ENCODE measurements at regions not wholly inside any gene's neighbourhood (a gene's known extent, or its start where the extent isn't known, plus 50 kb on each side); places are given as distances from the start of the nearest gene placed in this dataset.

GRCh38 chr4:13203101-13203500 lies 281.0 kb downstream of the RAB28 start:
- no peaks in the 10 kb centered on the region for H3K36me3 ChIP-seq (ENCODE audit: control insufficient read depth in 1 of 2, insufficient read depth in 2 of 2, low read length in 2 of 2)
- H3K27ac ChIP-seq (ENCODE audit: low read depth, low read length) = no peak overlapping the region
- no peak for DNase-seq (ENCODE audit: low read depth, low spot score)
- H3K27me3 ChIP-seq (ENCODE audit: insufficient read depth, low read length) = no peaks in the 10 kb centered on the region
- no peak overlapping the region for H3K4me2 ChIP-seq (ENCODE audit: low read length)
- H3K4me3 ChIP-seq (replicated peaks in 1 of 2; ENCODE audit: low read depth in 1 of 2, low read length in 2 of 2) = no peak overlapping the region
- no peaks in the 10 kb centered on the region for H3K9me3 ChIP-seq (ENCODE audit: control insufficient read depth in 1 of 2, insufficient read depth in 1 of 2, low read depth in 1 of 2, low read length in 2 of 2)
- no peak for ATAC-seq
- no peak overlapping the region for H3K9ac ChIP-seq (ENCODE audit: low read length)
- intact Hi-C loops (cut with micrococcal nuclease) = no loop called here
- no peak overlapping the region for H2AFZ ChIP-seq (ENCODE audit: low read depth, low read length, poor library complexity, severe bottlenecking)
- TF ChIP-seq SP1 (IDR thresholded peaks at IDR 0.05; ENCODE audit: low read depth) (no peak), EGR1 (IDR thresholded peaks at IDR 0.05; ENCODE audit: low read depth) (no peak), EZH2phosphoT487 (IDR thresholded peaks at IDR 0.05; ENCODE audit: borderline replicate concordance) (no peak), MAX (IDR thresholded peaks at IDR 0.05) (no peak), POLR2A (IDR thresholded peaks at IDR 0.05; ENCODE audit: borderline replicate concordance, extremely low read depth, insufficient read depth, insufficient read length) (no peak)
- TF ChIP-seq, protein P1, sequence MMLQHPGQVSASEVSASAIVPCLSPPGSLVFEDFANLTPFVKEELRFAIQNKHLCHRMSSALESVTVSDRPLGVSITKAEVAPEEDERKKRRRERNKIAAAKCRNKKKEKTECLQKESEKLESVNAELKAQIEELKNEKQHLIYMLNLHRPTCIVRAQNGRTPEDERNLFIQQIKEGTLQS (IDR thresholded peaks at IDR 0.05) = no peak
- H4K20me1 ChIP-seq (ENCODE audit: insufficient read depth) = no peaks in the 10 kb centered on the region
- no TSS peak for BruUV-seq (replicated peaks)
- RAD21 ChIA-PET (ENCODE audit: low non-redundant PET in 1 of 2, low total read pairs in 2 of 2, uncharacterized antibody in 2 of 2, unreplicated experiment in 2 of 2) = no interaction called here
- CTCF ChIA-PET = no interaction called here
- H3K9me2 ChIP-seq (ENCODE audit: insufficient read depth) = no peaks in the 10 kb centered on the region
- H3K4me1 ChIP-seq (ENCODE audit: control insufficient read depth in 1 of 2, insufficient read depth in 2 of 2, low read length in 2 of 2) = no peaks in the 10 kb centered on the region
- no peaks in the 10 kb centered on the region for H3K79me2 ChIP-seq (ENCODE audit: insufficient read depth, low read length)
- POLR2A ChIA-PET = no interaction called here

DNA sequence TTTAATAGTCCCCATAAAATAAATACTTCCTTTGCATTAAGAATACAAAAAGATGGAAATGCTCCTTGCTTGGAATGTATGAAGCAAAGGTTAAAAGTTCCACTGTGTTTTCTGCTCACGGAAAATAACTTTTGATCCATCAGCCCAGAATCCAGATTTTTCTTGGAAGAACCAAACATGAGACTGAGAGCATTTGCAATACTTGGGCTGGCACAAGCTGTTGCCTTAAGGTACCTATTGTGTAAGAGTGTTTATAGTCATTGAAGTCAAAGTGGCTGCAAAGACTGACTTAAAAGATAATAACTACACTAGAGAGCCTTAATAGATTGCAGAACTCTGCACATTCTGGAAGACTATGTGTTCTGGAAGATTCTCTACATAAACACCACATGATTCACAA lies 281.4 kb downstream of the RAB28 start:
- Histone ChIP-seq H3K27ac (ENCODE audit: low read depth, low read length) (no peak overlapping the region), H3K9me3 (ENCODE audit: control insufficient read depth in 1 of 2, insufficient read depth in 1 of 2, low read depth in 1 of 2, low read length in 2 of 2) (no peaks in the 10 kb centered on the region), H3K9me2 (ENCODE audit: insufficient read depth) (no peaks in the 10 kb centered on the region), H2AFZ (ENCODE audit: low read depth, low read length, poor library complexity, severe bottlenecking) (no peak overlapping the region), H4K20me1 (ENCODE audit: insufficient read depth) (no peaks in the 10 kb centered on the region), H3K36me3 (ENCODE audit: control insufficient read depth in 1 of 2, insufficient read depth in 2 of 2, low read length in 2 of 2) (no peaks in the 10 kb centered on the region), H3K4me3 (replicated peaks in 1 of 2; ENCODE audit: low read depth in 1 of 2, low read length in 2 of 2) (no peak overlapping the region), H3K9ac (ENCODE audit: low read length) (no peak overlapping the region), H3K79me2 (ENCODE audit: insufficient read depth, low read length) (no peaks in the 10 kb centered on the region), H3K4me1 (ENCODE audit: control insufficient read depth in 1 of 2, insufficient read depth in 2 of 2, low read length in 2 of 2) (no peaks in the 10 kb centered on the region), H3K27me3 (ENCODE audit: insufficient read depth, low read length) (no peaks in the 10 kb centered on the region), H3K4me2 (ENCODE audit: low read length) (no peak overlapping the region)
- ATAC-seq (no peak), DNase-seq (ENCODE audit: low read depth, low spot score) (no peak)
- ChIA-PET CTCF (no interaction called here), RAD21 (ENCODE audit: low non-redundant PET in 1 of 2, low total read pairs in 2 of 2, uncharacterized antibody in 2 of 2, unreplicated experiment in 2 of 2) (no interaction called here), POLR2A (no interaction called here)
- intact Hi-C loops (cut with micrococcal nuclease) = no loop called here
- TF ChIP-seq EGR1 (IDR thresholded peaks at IDR 0.05; ENCODE audit: low read depth) (no peak), POLR2AphosphoS5 (IDR thresholded peaks at IDR 0.05; ENCODE audit: low read depth, low read length) (no peak), TCF7L2 (IDR thresholded peaks at IDR 0.05; ENCODE audit: borderline replicate concordance, extremely low read depth, insufficient read depth, insufficient read length) (no peak), POLR2A (IDR thresholded peaks at IDR 0.05; ENCODE audit: borderline replicate concordance, extremely low read depth, insufficient read depth, insufficient read length) (no peak), RAD21 (IDR thresholded peaks at IDR 0.05; ENCODE audit: low read depth) (no peak), ELF1 (IDR thresholded peaks at IDR 0.05; ENCODE audit: borderline replicate concordance, low read depth) (no peak), EZH2 (IDR thresholded peaks at IDR 0.05) (no peak), SP1 (IDR thresholded peaks at IDR 0.05; ENCODE audit: low read depth) (no peak), CEBPB (IDR thresholded peaks at IDR 0.05; ENCODE audit: low read depth) (no peak), FOSL1 (IDR thresholded peaks at IDR 0.05; ENCODE audit: low read depth) (no peak)
- no TSS peak for BruUV-seq (replicated peaks)
